A549 (cell line): ENCODE measurements at regions not wholly inside any gene's neighbourhood (a gene's known extent, or its start where the extent isn't known, plus 50 kb on each side); places are given as distances from the start of the nearest gene placed in this dataset.

Experiments
- POLR2A ChIP-seq: IDR thresholded peaks from 2 replicates; pipeline ENCODE4 v1.6.1; 2012; ENCODE audit warnings: mild to moderate bottlenecking, low read length
- TF ChIP-seq, protein P1 (sequence below): fragments of >200 bp; sonication (Bioruptor Twin); formaldehyde crosslinking; IDR thresholded peaks from 3 replicates; pipeline ENCODE4 v1.5.1; 2016

DNA sequence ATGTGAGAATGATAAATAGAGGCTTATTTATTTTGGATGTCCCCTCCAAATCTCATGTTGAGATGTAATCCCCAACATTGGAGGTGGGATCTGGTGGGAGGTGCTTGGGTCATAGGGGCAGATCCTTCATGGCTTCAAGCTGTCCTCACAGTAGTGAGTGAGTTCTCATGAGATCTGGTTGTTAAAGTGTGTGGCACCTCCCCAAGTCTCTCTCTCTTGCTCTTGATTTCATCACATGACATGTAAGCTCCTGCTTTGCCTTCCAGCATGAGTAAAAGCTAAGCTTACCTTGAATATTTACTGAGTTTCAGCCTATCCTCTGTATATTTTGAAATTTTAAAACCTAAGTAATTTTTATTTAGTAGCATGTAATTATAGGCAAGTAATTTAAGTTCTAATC lies 444.9 kb downstream of the ARL4A start:
- TF ChIP-seq, protein P1, sequence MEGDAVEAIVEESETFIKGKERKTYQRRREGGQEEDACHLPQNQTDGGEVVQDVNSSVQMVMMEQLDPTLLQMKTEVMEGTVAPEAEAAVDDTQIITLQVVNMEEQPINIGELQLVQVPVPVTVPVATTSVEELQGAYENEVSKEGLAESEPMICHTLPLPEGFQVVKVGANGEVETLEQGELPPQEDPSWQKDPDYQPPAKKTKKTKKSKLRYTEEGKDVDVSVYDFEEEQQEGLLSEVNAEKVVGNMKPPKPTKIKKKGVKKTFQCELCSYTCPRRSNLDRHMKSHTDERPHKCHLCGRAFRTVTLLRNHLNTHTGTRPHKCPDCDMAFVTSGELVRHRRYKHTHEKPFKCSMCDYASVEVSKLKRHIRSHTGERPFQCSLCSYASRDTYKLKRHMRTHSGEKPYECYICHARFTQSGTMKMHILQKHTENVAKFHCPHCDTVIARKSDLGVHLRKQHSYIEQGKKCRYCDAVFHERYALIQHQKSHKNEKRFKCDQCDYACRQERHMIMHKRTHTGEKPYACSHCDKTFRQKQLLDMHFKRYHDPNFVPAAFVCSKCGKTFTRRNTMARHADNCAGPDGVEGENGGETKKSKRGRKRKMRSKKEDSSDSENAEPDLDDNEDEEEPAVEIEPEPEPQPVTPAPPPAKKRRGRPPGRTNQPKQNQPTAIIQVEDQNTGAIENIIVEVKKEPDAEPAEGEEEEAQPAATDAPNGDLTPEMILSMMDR = no peak
- TF ChIP-seq POLR2A = no peak
